HCT116 (cell line): ENCODE measurements at regions not wholly inside any gene's neighbourhood (a gene's known extent, or its start where the extent isn't known, plus 50 kb on each side); places are given as distances from the start of the nearest gene placed in this dataset.

Source experiments
- ATAC-seq: fragments of 200-7000 bp; cut with Tn5 transposase; 2 replicates; pipeline ENCODE4 v1.9.1; 2020; ENCODE audit warnings: mild to moderate bottlenecking, moderate library complexity
- BruUV-seq: library from RNA; stranded (reverse); fragments of 400-500 nt; replicated peaks from 2 replicates; lab custom pipeline; 2021; lab: Mats Ljungman, UMichigan
- CTCF ChIA-PET: fragments of 300-600 bp; sonication (Branson Sonifier 250); formaldehyde crosslinking; loops from one replicate; lab custom pipeline; 2021; ENCODE audit warnings: antibody characterized with exemption; lab: Charles Lee
- POLR2A ChIA-PET: fragments of 300-600, 350-600 bp; sonication (Branson Sonifier 250); formaldehyde crosslinking; loops from one replicate; lab custom pipeline; 2021; ENCODE audit warnings: antibody characterized with exemption; lab: Charles Lee
- RAD21 ChIA-PET, 2 experiments: fragments of 300-600 bp; sonication (Branson Sonifier 250); formaldehyde crosslinking; loops; one replicate each; lab custom pipeline; 2023; ENCODE audit warnings: low total read pairs in 2 of 2; ENCODE audit not compliant: uncharacterized antibody in 2 of 2, unreplicated experiment in 2 of 2, low non-redundant PET in 1 of 2; lab: Charles Lee
- DNase-seq: peaks from one replicate; pipeline ENCODE4 v3.0.0-alpha.2; 2010; ENCODE audit warnings: low read depth, low spot score
- H2AFZ ChIP-seq: fragments of 200-600 bp; shearing (Covaris generic), sonication (generic); 2 replicates; pipeline ENCODE4 v1.6.1; 2017; ENCODE audit warnings: low read depth, mixed run types, mixed read lengths, antibody characterized with exemption, low read length; ENCODE audit not compliant: poor library complexity, severe bottlenecking
- H3K27ac ChIP-seq: 2 replicates; pipeline ENCODE4 v1.5.1; 2012; ENCODE audit warnings: low read depth, low read length
- H3K27me3 ChIP-seq: fragments of 200-600 bp; sonication (generic); 2 replicates; pipeline ENCODE4 v1.6.1; 2016; ENCODE audit warnings: mixed run types, low read length, mixed read lengths; ENCODE audit not compliant: insufficient read depth
- H3K36me3 ChIP-seq, 2 experiments: fragments of 200-500 bp in 1 of 2; fragments of 200-600 bp in 1 of 2; sonication (Bioruptor generic) in 1 of 2; sonication (generic) in 1 of 2; 2 replicates each; pipeline versions ENCODE4 v1.5.1 to v1.6.1; 2014 to 2016; ENCODE audit warnings: low read length in 2 of 2, inconsistent platforms in 1 of 2, mixed read lengths in 1 of 2, mixed run types in 1 of 2; ENCODE audit not compliant: insufficient read depth in 2 of 2, control insufficient read depth in 1 of 2
- H3K4me1 ChIP-seq, 2 experiments: fragments of 200-600 bp in 1 of 2; sonication (generic) in 1 of 2; 2 replicates each; pipeline versions ENCODE4 v1.5.1 to v1.6.1; 2012 to 2017; ENCODE audit warnings: low read length in 2 of 2, inconsistent platforms in 1 of 2, mild to moderate bottlenecking in 1 of 2, mixed read lengths in 1 of 2, mixed run types in 1 of 2, moderate library complexity in 1 of 2; ENCODE audit not compliant: insufficient read depth in 2 of 2, control insufficient read depth in 1 of 2
- H3K4me2 ChIP-seq: fragments of 200-600 bp; sonication (generic); 2 replicates; pipeline ENCODE4 v1.6.1; 2017; ENCODE audit warnings: mixed run types, low read length, mixed read lengths
- H3K4me3 ChIP-seq, 2 experiments: fragments of 200-600 bp in 1 of 2; sonication (generic) in 1 of 2; replicated peaks in 1 of 2; 2 replicates each; pipeline ENCODE4 v1.5.1; 2011 to 2016; ENCODE audit warnings: low read length in 2 of 2, control low read depth in 1 of 2, low read depth in 1 of 2, mild to moderate bottlenecking in 1 of 2, mixed read lengths in 1 of 2, mixed run types in 1 of 2
- H3K79me2 ChIP-seq: fragments of 200-600 bp; sonication (generic); 2 replicates; pipeline ENCODE4 v1.6.1; 2017; ENCODE audit warnings: mild to moderate bottlenecking, mixed run types, low read length, moderate library complexity, mixed read lengths; ENCODE audit not compliant: insufficient read depth
- H3K9ac ChIP-seq: fragments of 200-600 bp; sonication (generic); 2 replicates; pipeline ENCODE4 v1.6.1; 2016; ENCODE audit warnings: low read length, mixed read lengths
- H3K9me2 ChIP-seq: fragments of 200-600 bp; sonication (generic), shearing (Covaris generic); 2 replicates; pipeline ENCODE4 v1.6.1; 2017; ENCODE audit warnings: mixed run types, mild to moderate bottlenecking, moderate library complexity; ENCODE audit not compliant: insufficient read depth
- H3K9me3 ChIP-seq, 2 experiments: fragments of 200-500 bp in 1 of 2; fragments of 200-600 bp in 1 of 2; sonication (Bioruptor generic) in 1 of 2; sonication (generic) in 1 of 2; 2 replicates each; pipeline ENCODE4 v1.6.1; 2014 to 2017; ENCODE audit warnings: low read length in 2 of 2, mixed read lengths in 2 of 2, inconsistent platforms in 1 of 2, low read depth in 1 of 2, mild to moderate bottlenecking in 1 of 2, mixed run types in 1 of 2, moderate library complexity in 1 of 2; ENCODE audit not compliant: control insufficient read depth in 1 of 2, insufficient read depth in 1 of 2
- H4K20me1 ChIP-seq: fragments of 200-600 bp; sonication (generic), shearing (Covaris generic); 2 replicates; pipeline ENCODE4 v1.6.1; 2017; ENCODE audit warnings: mixed run types, mild to moderate bottlenecking, moderate library complexity; ENCODE audit not compliant: insufficient read depth
- ATF3 ChIP-seq: IDR thresholded peaks from 2 replicates; pipeline ENCODE4 v1.6.1; 2012
- CBX3 ChIP-seq: IDR thresholded peaks from 2 replicates; pipeline ENCODE4 v1.6.1; 2012; ENCODE audit warnings: low read depth
- CTCF ChIP-seq, 3 experiments: fragments of 200-600 bp in 1 of 3; sonication (generic) in 1 of 3; IDR thresholded peaks in 2 of 3; conservative IDR thresholded peaks in 1 of 3; 2 replicates each; pipeline ENCODE4 v1.5.1; 2012 to 2017; ENCODE audit warnings: low read depth in 2 of 3, low read length in 2 of 3, antibody characterized with exemption in 1 of 3, borderline replicate concordance in 1 of 3, control low read depth in 1 of 3, mild to moderate bottlenecking in 1 of 3, mixed read lengths in 1 of 3, mixed run types in 1 of 3, moderate library complexity in 1 of 3; ENCODE audit not compliant: insufficient read depth in 1 of 3
- EZH2 ChIP-seq: fragments of 200-600 bp; sonication (generic); IDR thresholded peaks from 2 replicates; pipeline ENCODE4 v1.6.1; 2017; ENCODE audit warnings: antibody characterized with exemption, mixed run types
- EZH2phosphoT487 ChIP-seq: fragments of 200-600 bp; IDR thresholded peaks from 2 replicates; pipeline ENCODE4 v1.6.1; 2018; ENCODE audit warnings: antibody characterized with exemption, borderline replicate concordance
- RAD21 ChIP-seq: IDR thresholded peaks from 2 replicates; pipeline ENCODE4 v1.6.1; 2012; ENCODE audit warnings: low read depth, mild to moderate bottlenecking
- SP1 ChIP-seq: IDR thresholded peaks from 2 replicates; pipeline ENCODE4 v1.6.1; 2012; ENCODE audit warnings: low read depth
- SRF ChIP-seq: IDR thresholded peaks from 2 replicates; pipeline ENCODE4 v1.6.1; 2012; ENCODE audit warnings: low read depth
- ZBTB33 ChIP-seq: IDR thresholded peaks from 2 replicates; pipeline ENCODE4 v1.6.1; 2011; ENCODE audit warnings: mild to moderate bottlenecking, low read length, moderate library complexity; ENCODE audit not compliant: insufficient replicate concordance; ENCODE audit errors: extremely low read depth
- ZFX ChIP-seq: fragments of 450-650 bp; IDR thresholded peaks from 2 replicates; pipeline ENCODE4 v1.6.1; 2017
- intact Hi-C: fragments of 100-400 bp; cut with micrococcal nuclease; formaldehyde crosslinking; loops from 2 replicates; pipeline ENCODE4 v1.10.0; 2022

GRCh38 chr4:133484287-133484686, 335.2 kb downstream of the PCDH10 start:
- RAD21 ChIA-PET, result interaction anchor here in 1 of 2 experiments (0.5 to 0.7 kb wide), 2 partner anchors 9 to 166 kb away, joined by 3 read pairs; no protein-coding TSS in a partner anchor
- Histone ChIP-seq H3K27me3 (no peaks in the 10 kb centered on the region), H3K36me3 (no peaks in the 10 kb centered on the region), H3K4me3 (no peak overlapping the region), H3K9ac (no peak overlapping the region), H4K20me1 (no peaks in the 10 kb centered on the region), H3K4me2 (no peak overlapping the region), H3K27ac (no peak overlapping the region), H3K9me2 (no peaks in the 10 kb centered on the region), H3K4me1 (no peaks in the 10 kb centered on the region), H3K9me3 (no peaks in the 10 kb centered on the region), H3K79me2 (no peaks in the 10 kb centered on the region), H2AFZ (no peak overlapping the region)
- POLR2A ChIA-PET, result no interaction called here
- DNase-seq (no peak), ATAC-seq (no peak)
- no TSS peak for BruUV-seq
- TF ChIP-seq SP1 (no peak), ZFX (no peak), ATF3 (no peak)
- intact Hi-C loops, result loop anchor here (5.0 kb wide), 2 partner anchors 162 to 337 kb away; partner anchors contain the start of gene PCDH10
- CTCF ChIA-PET, result interaction anchor here (0.9 to 1.0 kb wide), 3 partner anchors 164 to 437 kb away, joined by 3 to 6 read pairs (median 3); no protein-coding TSS in a partner anchor

GRCh38 chr4:133483600-133484246, 334.6 kb downstream of the PCDH10 start:
- Histone ChIP-seq H3K4me1 (no peaks in the 10 kb centered on the region), H3K9me3 (no peaks in the 10 kb centered on the region), H3K9ac (no peak overlapping the region), H4K20me1 (no peaks in the 10 kb centered on the region), H2AFZ (peak overlapping the region; percentile 37), H3K79me2 (no peaks in the 10 kb centered on the region), H3K27me3 (no peaks in the 10 kb centered on the region), H3K4me3 (no peak overlapping the region), H3K36me3 (no peaks in the 10 kb centered on the region), H3K27ac (no peak overlapping the region), H3K9me2 (no peaks in the 10 kb centered on the region), H3K4me2 (no peak overlapping the region)
- ATAC-seq (peak; percentile 72), DNase-seq (peak; percentile 34)
- no TSS peak for BruUV-seq
- ChIA-PET POLR2A (no interaction called here), CTCF (interaction anchor here (0.9 to 1.0 kb wide), 3 partner anchors 163 to 438 kb away, joined by 3 to 6 read pairs (median 3); no protein-coding TSS in a partner anchor), RAD21 (interaction anchor here in 1 of 2 experiments (0.5 to 0.7 kb wide), 2 partner anchors 10 to 166 kb away, joined by 3 read pairs; no protein-coding TSS in a partner anchor)
- TF ChIP-seq EZH2 (no peak), CTCF (IDR thresholded peaks at IDR 0.05 in 2 of 3, conservative IDR thresholded peaks at IDR 0.05 in 1 of 3; ENCODE audit: borderline replicate concordance in 1 of 3, insufficient read depth in 1 of 3, low read depth in 2 of 3, low read length in 2 of 3) (peak; percentile 32 to 48 (median 39); a peak in 4 of 6 replicates), ZBTB33 (no peak), CBX3 (no peak), EZH2phosphoT487 (no peak), RAD21 (peak; percentile 47), SRF (no peak)
- intact Hi-C loops, result loop anchor here (5.0 kb wide), 2 partner anchors 161 to 336 kb away; partner anchors contain the start of gene PCDH10
